ENCODE measurements at regions not wholly inside any gene's neighbourhood (a gene's known extent, or its start where the extent isn't known, plus 50 kb on each side); places are given as distances from the start of the nearest gene placed in this dataset.
A peak's percentile ranks its signal among the peaks of the same experiment; 100 is the strongest.
"Not testable (repeated sequence)": the region's sequence is repeated elsewhere in the genome, so short reads cannot be mapped to it uniquely, and the experiment has no call there.

DNA sequence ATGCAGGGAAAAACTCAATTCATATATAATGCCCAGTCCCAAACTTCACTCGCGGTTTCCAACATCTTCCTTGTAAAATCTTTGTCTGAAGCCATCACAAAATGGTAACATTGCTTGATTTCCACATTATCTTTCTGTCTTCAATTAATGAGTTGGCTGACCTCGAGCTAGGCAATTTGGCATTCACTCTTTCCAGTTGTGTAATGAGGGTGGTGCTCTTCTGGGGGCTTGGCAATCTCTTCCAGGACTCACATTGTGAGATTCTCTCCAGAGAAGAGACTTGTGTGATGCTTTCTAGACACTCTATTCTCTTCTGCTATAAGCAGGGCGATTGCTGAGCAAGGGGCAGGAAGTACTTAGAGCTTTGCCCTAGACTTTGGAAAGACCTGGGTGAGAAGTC, 179.5 kb downstream of the JCAD start:
- DNase-seq = no peak

DNA sequence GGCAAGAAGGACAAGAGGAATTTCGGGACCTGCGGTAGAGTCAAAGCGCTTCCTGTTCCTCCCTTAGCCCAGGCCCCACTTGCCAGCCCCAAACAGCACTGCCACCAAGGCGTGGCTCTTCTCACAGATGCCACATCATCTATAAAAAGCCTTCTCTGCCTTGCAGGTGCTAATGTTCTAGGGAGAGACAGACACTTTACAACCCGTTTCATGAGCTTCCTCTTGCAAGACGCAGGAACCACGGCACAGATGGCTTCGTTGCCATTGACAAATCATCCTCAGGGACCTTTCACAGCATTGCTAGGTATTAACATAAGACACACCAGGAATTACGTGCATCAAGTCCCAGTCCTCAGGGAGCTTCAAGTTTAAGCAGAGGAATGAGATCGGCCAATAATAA, 180.9 kb downstream of the JCAD start:
- DNase-seq = no peak

DNA sequence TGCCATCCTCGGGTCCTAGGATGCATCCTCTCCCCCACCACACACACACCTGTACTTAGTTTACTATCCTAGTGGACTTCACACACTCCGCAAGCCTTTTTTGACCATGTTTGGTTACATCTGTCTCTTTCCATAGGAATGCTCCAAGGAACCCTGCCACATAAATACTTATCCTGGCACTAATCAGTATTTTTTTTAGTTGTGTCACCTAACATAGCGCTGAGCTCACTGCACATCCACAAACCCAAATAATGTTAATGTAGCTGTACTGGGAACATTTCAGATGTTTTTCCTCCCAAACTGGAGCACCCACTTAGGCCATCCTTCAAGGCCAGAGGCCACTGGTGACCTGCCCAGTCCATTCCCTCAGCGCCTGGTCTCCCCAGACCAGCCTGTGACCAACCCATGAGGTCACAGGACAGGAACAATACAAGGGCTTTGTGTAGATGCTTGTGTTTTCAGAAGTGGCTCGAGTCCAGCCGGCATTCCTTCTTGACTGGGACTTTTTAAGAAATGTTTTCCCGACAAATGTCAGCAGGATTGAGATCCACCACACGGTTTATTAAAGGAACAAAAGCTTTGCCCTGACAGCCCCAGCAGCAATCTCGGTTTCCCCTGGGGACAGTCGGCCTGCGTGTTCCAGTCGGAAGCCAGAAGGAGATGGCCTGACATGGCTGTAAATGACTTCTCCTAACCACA, 181.4 kb downstream of the JCAD start:
- DNase-seq = no peak

- DNase-seq = no peak
Observed at GRCh38 chr10:29876008-29876555, 183.3 kb downstream of the JCAD start.

DNA sequence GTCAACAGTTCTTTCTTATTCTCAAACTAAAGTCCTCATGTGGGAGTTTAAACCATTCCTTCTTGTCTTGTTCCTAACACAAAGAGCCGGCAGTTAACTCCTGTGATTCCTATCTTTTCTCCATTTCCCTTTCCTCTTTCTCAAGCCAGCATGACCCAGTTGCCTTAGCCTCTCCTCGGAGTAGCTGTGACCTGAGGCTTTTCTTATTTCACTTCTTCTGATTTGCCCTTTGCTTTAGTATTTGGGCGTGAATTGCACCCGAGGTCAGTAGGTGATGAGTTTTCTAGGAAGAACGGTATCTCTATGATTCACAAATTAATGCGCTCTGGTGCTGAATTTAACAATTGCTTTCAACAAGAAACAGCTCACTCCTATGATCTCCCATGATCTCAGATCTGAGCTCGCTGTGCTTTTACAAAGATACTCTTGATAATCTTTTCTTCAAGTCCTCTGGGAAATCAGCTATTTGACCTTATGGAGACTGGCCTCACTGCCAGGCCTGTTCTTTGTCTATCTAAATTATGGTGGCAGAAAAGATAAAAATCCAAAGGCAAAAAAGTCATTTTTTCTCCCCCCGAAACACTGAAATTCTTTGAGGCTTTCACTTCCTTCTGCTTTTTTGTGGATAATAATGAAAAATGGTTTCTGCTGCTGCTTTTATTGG, 184.6 kb downstream of the JCAD start:
- DNase-seq = no peak

DNA sequence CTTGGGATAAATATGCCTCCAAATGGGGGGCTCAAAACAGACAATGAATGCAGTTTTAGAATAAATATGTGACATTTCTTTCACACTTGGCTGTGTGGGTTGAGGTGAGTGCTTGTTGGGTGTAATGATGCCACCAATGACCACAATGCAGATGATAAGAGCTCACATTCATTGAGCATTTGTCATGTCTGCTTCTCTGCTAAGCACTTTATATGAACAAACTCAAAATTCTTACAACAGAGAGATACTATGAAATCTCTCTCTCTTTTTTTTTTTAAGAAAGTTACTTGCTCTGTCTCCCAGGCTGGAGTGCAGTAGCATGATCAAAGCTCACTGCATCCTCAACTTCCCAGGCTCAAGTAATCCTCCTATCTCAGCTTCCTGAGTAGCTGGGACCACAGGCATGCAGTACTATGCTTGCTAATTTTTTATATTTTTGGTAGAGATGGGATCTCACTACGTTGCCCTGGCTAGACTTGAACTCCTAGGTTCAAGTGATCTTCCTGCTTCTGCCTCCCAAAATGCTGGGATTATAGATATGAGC, 185.4 kb downstream of the JCAD start:
- no peak for DNase-seq

GRCh38 chr10:29870522-29871044, 188.8 kb downstream of the JCAD start:
- DNase-seq = no peak

GRCh38 chr10:29869593-29869992, 189.8 kb downstream of the JCAD start:
- DNase-seq = no peak

- DNase-seq = no peak
Observed at GRCh38 chr10:29866356-29866755, 193.0 kb downstream of the JCAD start.

DNA sequence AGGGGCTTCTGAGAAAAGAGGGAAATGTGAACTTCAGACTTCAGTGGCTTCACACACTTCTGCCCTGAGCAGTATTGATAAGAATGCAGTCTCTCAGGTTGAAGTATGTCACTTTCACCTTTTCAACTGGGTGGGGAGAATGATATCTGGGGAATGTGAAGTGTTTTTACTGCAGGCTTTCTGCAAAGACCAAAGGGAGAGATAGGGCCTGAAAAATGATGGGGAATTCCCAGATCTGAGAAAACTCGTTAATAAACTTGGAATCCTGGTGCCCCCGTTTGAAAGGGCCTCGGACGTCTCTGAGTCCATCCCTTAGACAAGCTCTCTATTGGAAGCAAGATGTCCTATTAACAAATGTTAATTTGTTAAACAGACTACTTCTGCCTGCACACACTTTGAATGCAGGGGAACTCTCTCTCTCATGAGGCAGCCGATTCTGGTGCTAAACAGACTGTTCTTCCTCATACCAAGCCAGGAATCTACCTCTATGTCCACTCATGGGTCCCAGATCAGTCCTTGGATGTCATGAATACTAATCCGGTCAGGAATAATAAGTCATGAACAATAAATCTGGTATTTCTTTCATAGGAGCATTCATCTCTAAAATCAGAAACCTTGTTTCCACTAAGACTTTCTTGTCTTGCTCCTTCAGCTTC, 193.6 kb downstream of the JCAD start:
- DNase-seq = no peak

DNA sequence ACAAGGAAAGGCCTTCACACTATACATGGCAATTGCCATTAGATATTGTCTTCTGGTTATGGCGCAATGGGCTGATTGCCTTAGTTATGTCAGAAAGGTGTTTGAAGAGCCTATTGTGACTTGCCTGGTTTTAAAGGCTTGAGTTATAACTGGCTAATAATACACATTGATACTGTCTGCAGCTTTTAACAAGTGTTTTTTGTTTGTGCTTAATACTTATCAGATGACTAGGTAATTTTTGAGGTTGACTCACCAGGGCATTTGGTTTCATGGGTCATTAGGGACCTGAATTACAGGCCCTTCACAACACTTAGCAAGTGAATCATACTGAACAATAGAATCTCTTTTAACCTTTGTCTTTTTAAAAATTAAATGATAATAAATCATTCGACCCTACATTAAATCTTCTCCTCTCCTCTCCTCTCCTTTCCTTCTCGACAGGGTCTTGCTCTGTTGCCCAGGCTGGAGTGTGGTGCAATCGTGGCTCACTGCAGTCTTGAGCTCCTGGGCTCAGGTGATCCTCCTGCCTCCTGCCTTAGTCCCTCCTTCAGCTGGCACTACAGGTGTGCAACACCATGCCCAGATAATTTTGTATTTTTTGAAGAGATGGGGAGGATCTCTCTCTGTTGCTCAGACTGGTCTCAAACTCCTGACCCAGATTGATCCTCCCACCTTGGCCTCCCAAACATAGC, 196.3 kb downstream of the JCAD start:
- no peak for DNase-seq

DNA sequence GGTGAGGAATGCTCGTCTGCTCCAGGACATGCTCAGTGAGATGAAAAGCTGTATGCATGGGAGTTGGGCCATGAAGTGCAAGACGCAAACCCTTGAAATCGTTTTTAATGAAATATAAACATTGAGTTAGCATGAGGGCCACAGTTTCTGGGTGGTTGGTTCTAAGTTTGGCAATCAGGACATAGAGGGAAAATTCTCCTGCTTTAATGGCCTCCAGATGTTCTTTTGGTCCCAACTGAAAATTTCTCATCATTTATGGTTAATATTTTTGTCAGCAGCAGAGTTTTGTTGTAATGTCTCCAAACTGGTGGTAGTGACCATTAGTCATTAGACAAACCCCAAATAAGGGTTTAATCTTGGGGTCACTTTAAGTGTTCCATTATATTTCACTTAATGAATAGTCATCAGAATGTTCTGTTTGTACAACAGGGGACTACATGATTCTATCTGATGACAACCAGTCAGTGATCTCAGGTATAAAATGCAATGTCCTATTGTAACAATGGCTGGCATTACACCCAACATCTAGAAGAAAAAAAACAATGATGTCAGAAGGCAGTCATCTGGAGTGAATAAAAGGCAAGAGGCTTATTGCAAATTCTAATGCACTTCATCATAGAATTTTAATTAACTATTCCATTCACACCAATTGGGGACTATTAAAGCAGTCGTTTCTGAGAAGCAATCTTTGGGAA, 197.4 kb downstream of the JCAD start:
- DNase-seq = no peak

DNA sequence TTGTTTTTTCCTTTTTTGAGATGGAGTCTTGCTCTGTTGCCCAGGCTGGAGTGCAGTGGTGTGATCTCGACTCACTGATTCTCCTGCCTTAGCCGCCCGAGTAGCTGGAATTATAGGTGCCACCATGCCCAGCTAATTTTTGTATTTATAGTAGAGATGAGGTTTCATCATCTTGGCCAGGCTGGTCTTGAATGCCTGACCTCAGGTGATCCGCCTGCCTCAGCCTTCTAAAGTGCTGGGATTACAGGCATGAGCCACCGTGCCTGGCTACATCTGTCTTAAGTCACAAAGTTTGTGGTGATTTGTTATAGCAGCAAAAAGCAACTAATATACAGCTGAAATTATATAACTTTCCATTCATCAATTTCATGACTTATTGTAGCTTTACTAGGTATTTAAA, 198.2 kb downstream of the JCAD start:
- DNase-seq = not testable (repeated sequence)

- DNase-seq = no peak
Observed at GRCh38 chr10:29860166-29860565, 199.2 kb downstream of the JCAD start.

- no peak for DNase-seq
Observed at GRCh38 chr10:29859521-29860130, 199.8 kb downstream of the JCAD start.

DNA sequence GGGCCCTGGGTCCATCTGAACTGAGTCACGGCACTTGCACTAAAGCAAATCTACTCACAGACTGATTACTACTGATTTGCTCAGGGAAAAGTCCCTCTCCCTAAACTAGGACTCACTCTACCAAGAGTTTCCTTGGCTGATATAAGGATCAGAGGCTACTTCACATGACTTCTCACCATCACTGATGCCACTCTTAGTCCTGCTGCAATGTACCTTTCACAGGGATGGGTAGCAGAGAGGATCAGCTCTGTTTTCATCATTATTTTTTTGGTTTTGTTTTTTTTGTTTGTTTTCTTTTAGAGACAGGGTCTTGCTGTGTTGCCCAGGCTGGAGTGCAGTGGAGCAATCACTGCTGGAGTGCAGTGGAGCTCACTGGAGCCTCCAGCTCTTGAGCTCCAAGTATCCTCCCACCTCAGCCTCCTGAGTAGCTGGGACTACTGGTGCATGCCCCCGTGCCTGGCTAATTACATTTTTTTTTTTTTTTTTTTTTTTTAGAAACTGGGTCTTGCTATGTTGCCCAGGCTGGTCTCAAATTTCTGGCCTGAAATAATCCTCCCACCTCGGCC, 200.6 kb downstream of the JCAD start:
- no peak for DNase-seq

GRCh38 chr10:29857843-29858701, 201.3 kb downstream of the JCAD start:
- DNase-seq = peak; percentile 68

DNA sequence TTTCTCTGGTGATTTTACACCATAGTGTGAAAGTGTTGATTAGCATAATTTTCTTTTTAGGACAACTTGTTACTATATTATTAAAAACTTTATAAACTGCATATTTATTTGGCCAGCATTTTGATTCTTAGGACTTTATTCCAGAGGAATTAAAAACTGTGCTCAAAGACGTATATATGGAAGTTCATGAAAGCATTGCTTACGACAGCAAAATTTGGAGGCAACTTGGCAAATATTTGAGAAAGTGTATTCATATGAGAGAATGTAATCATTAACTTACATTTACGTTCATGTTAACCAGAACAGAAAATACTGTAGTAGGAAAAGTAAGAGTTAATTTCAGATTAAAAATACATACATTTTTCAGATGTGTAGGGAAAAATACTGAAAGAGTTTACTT, 203.1 kb downstream of the JCAD start:
- DNase-seq = no peak

DNA sequence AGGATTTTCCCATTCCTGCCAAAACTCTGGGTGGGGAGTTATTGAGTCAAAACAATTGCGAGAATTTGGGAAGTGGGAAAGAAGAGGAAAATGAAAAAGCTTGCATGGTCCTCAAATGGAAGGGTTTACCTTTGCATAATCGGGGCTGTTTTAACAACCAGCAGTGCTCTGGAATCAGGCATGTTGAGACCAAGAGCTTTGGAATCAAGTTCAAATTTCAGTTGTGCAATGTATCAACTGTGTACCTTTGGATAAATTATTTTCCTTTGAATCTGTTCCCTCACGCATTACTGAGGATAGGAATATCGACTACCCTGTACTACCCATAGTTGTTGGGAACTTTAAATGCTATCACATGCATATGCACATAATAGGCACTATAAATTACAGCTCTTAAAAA, 205.5 kb downstream of the JCAD start:
- no peak for DNase-seq

DNA sequence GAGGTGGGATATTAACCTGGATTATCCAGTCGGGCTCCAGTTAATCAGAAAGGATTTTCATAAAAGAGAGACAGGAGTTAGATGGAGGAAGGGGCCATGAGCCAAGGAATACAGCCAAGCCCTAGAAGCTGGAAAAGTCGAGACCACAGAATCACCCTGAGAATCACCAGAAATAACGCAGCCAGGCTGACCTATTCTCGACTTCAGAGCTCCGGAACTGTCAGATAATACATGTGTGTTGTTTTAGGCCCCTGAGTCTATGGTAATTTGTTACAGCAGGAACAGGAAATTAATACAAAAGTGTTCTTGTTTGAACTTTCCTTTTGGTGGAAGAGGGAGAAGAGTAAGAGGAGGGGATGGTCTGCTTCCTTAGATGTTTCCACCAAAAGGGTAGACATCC, 208.1 kb downstream of the JCAD start:
- no peak for DNase-seq
